Natural killer cell (primary cell): ENCODE measurements at regions not wholly inside any gene's neighbourhood (a gene's known extent, or its start where the extent isn't known, plus 50 kb on each side); places are given as distances from the start of the nearest gene placed in this dataset.

ENCODE experiments used
- ATAC-seq, 3 donors: fragments of 150-1000 bp in 2 of 3; fragments of 200-7000 bp in 1 of 3; cut with Tn5 transposase; 1 replicate in 1 of 3; 2 replicates in 2 of 3; pipeline ENCODE4 v1.10.0; 2021; ENCODE audit warnings: mild to moderate bottlenecking in 2 of 3, moderate library complexity in 2 of 3
- DNase-seq, 2 donors: peaks; one replicate each; pipeline versions ENCODE4 v3.0.0 to v3.0.0-alpha.2; 2013 to 2021; ENCODE audit warnings: mixed read lengths in 1 of 2
- H3K27ac ChIP-seq: one replicate; pipeline ENCODE4 v1.5.1; 2013; ENCODE audit warnings: mild to moderate bottlenecking, low read length
- H3K27me3 ChIP-seq: one replicate; pipeline ENCODE4 v1.6.1; 2013; ENCODE audit warnings: low read length; ENCODE audit not compliant: control insufficient read depth, insufficient read depth
- H3K36me3 ChIP-seq: one replicate; pipeline ENCODE4 v1.6.1; 2013; ENCODE audit warnings: low read length; ENCODE audit not compliant: control insufficient read depth, insufficient read depth
- H3K4me1 ChIP-seq: one replicate; pipeline ENCODE4 v1.6.1; 2013; ENCODE audit warnings: low read length; ENCODE audit not compliant: control insufficient read depth, insufficient read depth
- H3K4me3 ChIP-seq: one replicate; pipeline ENCODE4 v1.5.1; 2013; ENCODE audit warnings: low read length
- H3K9me3 ChIP-seq: one replicate; pipeline ENCODE4 v1.6.1; 2013; ENCODE audit warnings: low read length; ENCODE audit not compliant: control insufficient read depth, insufficient read depth
- H3K27ac Mint-ChIP-seq, 2 donors: one replicate each; pipeline ENCODE4 v1.8.0; 2022; ENCODE audit warnings: mild to moderate bottlenecking in 2 of 2, mixed read lengths in 2 of 2, moderate library complexity in 1 of 2
- H3K27me3 Mint-ChIP-seq, 2 donors: one replicate each; pipeline ENCODE4 v1.8.0; 2022; ENCODE audit warnings: low read depth in 2 of 2, mixed read lengths in 2 of 2
- H3K36me3 Mint-ChIP-seq: one replicate; pipeline ENCODE4 v1.8.0; 2022; ENCODE audit warnings: mixed read lengths
- H3K4me1 Mint-ChIP-seq, 2 donors: one replicate each; pipeline ENCODE4 v1.8.0; 2022; ENCODE audit warnings: mixed read lengths in 2 of 2
- H3K4me3 Mint-ChIP-seq: one replicate; pipeline ENCODE4 v1.8.0; 2022; ENCODE audit warnings: mild to moderate bottlenecking, moderate library complexity, mixed read lengths
- H3K9me3 Mint-ChIP-seq, 2 donors: one replicate each; pipeline ENCODE4 v1.8.0; 2022; ENCODE audit warnings: mixed read lengths in 2 of 2
- WGBS: methylation state at CpG from one replicate; pipeline ENCODE4 v1.1.7; 2013; ENCODE audit warnings: missing lambda C conversion rate; ENCODE audit not compliant: insufficient coverage; 5-methylcytosine and 5-hydroxymethylcytosine counted together
- intact Hi-C: fragments of 100-400 bp; cut with micrococcal nuclease; formaldehyde crosslinking; loops from one replicate; pipeline ENCODE4 v1.14.2; 2022
- TF ChIP-seq, protein P1 (sequence below): fragments of 200-600 bp; IDR thresholded peaks from one replicate; pipeline ENCODE4 v1.8.0; 2022; ENCODE audit warnings: antibody characterized with exemption

DNA sequence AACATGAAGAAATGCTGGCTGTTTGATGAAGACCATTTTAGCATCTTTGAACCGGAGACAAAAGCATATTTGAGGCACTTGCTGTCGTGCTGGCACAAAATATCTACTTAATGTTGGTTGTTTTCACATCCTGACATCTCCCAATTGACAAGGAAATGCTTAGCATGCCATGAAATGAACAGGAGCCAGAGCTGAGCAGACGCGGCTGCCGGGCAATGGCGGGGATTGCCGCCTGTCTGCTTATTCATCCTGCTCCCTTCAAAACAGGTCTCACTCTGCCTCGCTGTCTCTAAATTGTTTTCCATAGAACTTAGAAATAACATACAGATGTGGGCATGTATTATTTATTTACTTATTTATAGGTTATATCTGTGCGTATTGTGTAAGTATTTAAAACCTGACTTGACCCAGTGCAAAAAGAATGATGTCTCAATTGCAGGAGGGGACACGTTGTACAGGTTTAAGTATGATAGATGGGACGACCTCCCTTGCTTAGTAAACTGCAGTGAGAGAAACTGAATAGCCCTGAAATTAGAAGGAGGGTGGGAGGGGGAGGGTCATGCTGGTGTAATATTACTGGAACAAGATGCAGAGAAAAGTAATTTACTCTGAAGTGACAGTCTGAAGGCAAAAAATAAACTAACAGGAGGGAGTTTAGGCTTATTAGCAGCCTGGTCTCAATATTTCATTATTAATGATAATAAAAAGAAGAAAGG lies 590.4 kb upstream of the PLXNA2 start:
- no peak overlapping the region for H3K4me3 ChIP-seq
- TF ChIP-seq, protein P1, sequence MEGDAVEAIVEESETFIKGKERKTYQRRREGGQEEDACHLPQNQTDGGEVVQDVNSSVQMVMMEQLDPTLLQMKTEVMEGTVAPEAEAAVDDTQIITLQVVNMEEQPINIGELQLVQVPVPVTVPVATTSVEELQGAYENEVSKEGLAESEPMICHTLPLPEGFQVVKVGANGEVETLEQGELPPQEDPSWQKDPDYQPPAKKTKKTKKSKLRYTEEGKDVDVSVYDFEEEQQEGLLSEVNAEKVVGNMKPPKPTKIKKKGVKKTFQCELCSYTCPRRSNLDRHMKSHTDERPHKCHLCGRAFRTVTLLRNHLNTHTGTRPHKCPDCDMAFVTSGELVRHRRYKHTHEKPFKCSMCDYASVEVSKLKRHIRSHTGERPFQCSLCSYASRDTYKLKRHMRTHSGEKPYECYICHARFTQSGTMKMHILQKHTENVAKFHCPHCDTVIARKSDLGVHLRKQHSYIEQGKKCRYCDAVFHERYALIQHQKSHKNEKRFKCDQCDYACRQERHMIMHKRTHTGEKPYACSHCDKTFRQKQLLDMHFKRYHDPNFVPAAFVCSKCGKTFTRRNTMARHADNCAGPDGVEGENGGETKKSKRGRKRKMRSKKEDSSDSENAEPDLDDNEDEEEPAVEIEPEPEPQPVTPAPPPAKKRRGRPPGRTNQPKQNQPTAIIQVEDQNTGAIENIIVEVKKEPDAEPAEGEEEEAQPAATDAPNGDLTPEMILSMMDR: no peak
- H3K4me1 ChIP-seq: no peaks in the 10 kb centered on the region
- Mint-ChIP-seq H3K36me3 (no peaks in the 10 kb centered on the region), H3K27me3 (no peaks in the 10 kb centered on the region), H3K4me3 (no peak overlapping the region), H3K9me3 (peaks cover 0 to 2% of the 10 kb centered on the region in 2 donors), H3K27ac (no peak overlapping the region), H3K4me1 (no peaks in the 10 kb centered on the region)
- intact Hi-C loops: no loop called here
- ATAC-seq: no peak
- H3K36me3 ChIP-seq: no peaks in the 10 kb centered on the region
- H3K27ac ChIP-seq: no peak overlapping the region
- no peaks in the 10 kb centered on the region for H3K9me3 ChIP-seq
- WGBS: 82% methylated on average over 10 of the region's 11 CpGs
- DNase-seq: no peak
- H3K27me3 ChIP-seq: no peaks in the 10 kb centered on the region

DNA sequence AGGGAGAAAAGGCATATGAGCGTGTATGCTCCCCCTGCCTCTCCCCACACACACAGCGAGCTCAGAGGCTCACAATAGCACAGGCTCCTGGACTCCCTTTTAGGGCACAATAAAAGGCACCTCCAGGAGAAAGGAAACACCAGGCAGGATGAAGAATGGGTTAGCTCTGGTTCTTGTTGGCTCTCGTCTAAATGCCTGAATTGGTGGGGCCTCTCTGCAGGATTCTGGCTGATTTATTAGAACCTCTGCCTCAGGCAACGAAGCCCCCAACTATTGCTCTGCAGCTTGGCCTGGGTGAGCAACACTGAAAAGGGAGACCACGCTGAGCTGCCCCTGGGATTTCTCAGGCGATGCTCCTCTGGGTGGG lies 590.9 kb upstream of the PLXNA2 start:
- H3K27me3 Mint-ChIP-seq: no peaks in the 10 kb centered on the region
- ATAC-seq (no peak), DNase-seq (no peak)
- no peaks in the 10 kb centered on the region for H3K36me3 ChIP-seq
- H3K9me3 ChIP-seq: no peaks in the 10 kb centered on the region
- no peaks in the 10 kb centered on the region for H3K4me1 ChIP-seq
- H3K4me3 Mint-ChIP-seq: no peak overlapping the region
- H3K36me3 Mint-ChIP-seq: no peaks in the 10 kb centered on the region
- no peak overlapping the region for H3K27ac ChIP-seq
- intact Hi-C loops: no loop called here
- no peak overlapping the region for H3K27ac Mint-ChIP-seq
- TF ChIP-seq, protein P1: no peak
- 77% methylated on average over 4 of the region's 6 CpGs for WGBS
- no peaks in the 10 kb centered on the region for H3K27me3 ChIP-seq
- H3K9me3 Mint-ChIP-seq: peaks cover 0 to 2% of the 10 kb centered on the region in 2 donors
- H3K4me3 ChIP-seq: no peak overlapping the region
- no peaks in the 10 kb centered on the region for H3K4me1 Mint-ChIP-seq

- Mint-ChIP-seq H3K9me3 (peaks cover 0 to 2% of the 10 kb centered on the region in 2 donors), H3K27me3 (no peaks in the 10 kb centered on the region), H3K36me3 (no peaks in the 10 kb centered on the region), H3K4me1 (no peaks in the 10 kb centered on the region), H3K4me3 (no peak overlapping the region), H3K27ac (no peak overlapping the region)
- Histone ChIP-seq H3K4me1 (no peaks in the 10 kb centered on the region), H3K9me3 (no peaks in the 10 kb centered on the region), H3K27me3 (no peaks in the 10 kb centered on the region), H3K36me3 (no peaks in the 10 kb centered on the region), H3K27ac (no peak overlapping the region), H3K4me3 (no peak overlapping the region)
- DNase-seq (no peak), ATAC-seq (no peak)
- TF ChIP-seq, protein P1: no peak
- intact Hi-C loops: no loop called here
Measured at GRCh38 chr1:208835781-208836180, 591.6 kb upstream of the PLXNA2 start.

GRCh38 chr1:208837242-208837641 lies 593.1 kb upstream of the PLXNA2 start:
- Mint-ChIP-seq H3K27ac (no peak overlapping the region), H3K9me3 (peaks cover under 1 to 3% of the 10 kb centered on the region in 2 donors), H3K4me1 (no peaks in the 10 kb centered on the region), H3K36me3 (no peaks in the 10 kb centered on the region), H3K4me3 (no peak overlapping the region), H3K27me3 (no peaks in the 10 kb centered on the region)
- Histone ChIP-seq H3K9me3 (no peaks in the 10 kb centered on the region), H3K27me3 (no peaks in the 10 kb centered on the region), H3K4me3 (no peak overlapping the region), H3K4me1 (no peaks in the 10 kb centered on the region), H3K27ac (no peak overlapping the region), H3K36me3 (no peaks in the 10 kb centered on the region)
- DNase-seq (no peak), ATAC-seq (no peak)
- TF ChIP-seq, protein P1: no peak
- intact Hi-C loops: no loop called here
